Stimulated activated naive B cell treated with anti-CD40 and anti-IgM and Interleukin-4, amounts not matched to agents 10 μg/mL and 1 μg/mL and 100 μg/mL, for 72 hours (primary cell): ENCODE measurements at regions not wholly inside any gene's neighbourhood (a gene's known extent, or its start where the extent isn't known, plus 50 kb on each side); places are given as distances from the start of the nearest gene placed in this dataset.

Experiments
- ATAC-seq, 2 donors: fragments of 150-1000 bp; cut with Tn5 transposase; replicated peaks; 2 replicates each; pipeline ENCODE4 v1.10.0; 2021; ENCODE audit warnings: moderate library complexity in 1 of 2
- DNase-seq: peaks from one replicate; pipeline ENCODE4 v3.0.0; 2021
- H3K27ac Mint-ChIP-seq: one replicate; pipeline ENCODE4 v1.8.0; 2022; ENCODE audit warnings: mild to moderate bottlenecking, mixed read lengths
- H3K27me3 Mint-ChIP-seq, 2 donors: one replicate each; pipeline ENCODE4 v1.8.0; 2022; ENCODE audit warnings: mixed read lengths in 2 of 2
- H3K36me3 Mint-ChIP-seq, 2 donors: one replicate each; pipeline ENCODE4 v1.8.0; 2022; ENCODE audit warnings: mixed read lengths in 2 of 2, mild to moderate bottlenecking in 1 of 2
- H3K4me1 Mint-ChIP-seq, 2 donors: one replicate each; pipeline ENCODE4 v1.8.0; 2022; ENCODE audit warnings: mixed read lengths in 2 of 2, mild to moderate bottlenecking in 1 of 2
- H3K4me3 Mint-ChIP-seq, 2 donors: one replicate each; pipeline ENCODE4 v1.8.0; 2022; ENCODE audit warnings: mild to moderate bottlenecking in 2 of 2, mixed read lengths in 2 of 2, moderate library complexity in 1 of 2
- H3K9me3 Mint-ChIP-seq, 2 donors: one replicate each; pipeline ENCODE4 v1.8.0; 2022; ENCODE audit warnings: mixed read lengths in 2 of 2, mild to moderate bottlenecking in 1 of 2

GRCh38 chr1:185515696-185516095 lies 198.7 kb upstream of the IVNS1ABP start:
- no peak overlapping the region for H3K4me3 Mint-ChIP-seq
- no peak overlapping the region for H3K27ac Mint-ChIP-seq
- ATAC-seq = no peak
- peaks cover 1 to 11% of the 10 kb centered on the region in 2 donors for H3K4me1 Mint-ChIP-seq
- H3K36me3 Mint-ChIP-seq = peaks cover 2 to 5% of the 10 kb centered on the region in 2 donors
- H3K9me3 Mint-ChIP-seq = peaks cover 0 to 1% of the 10 kb centered on the region in 2 donors
- DNase-seq = no peak
- peaks cover 3 to 8% of the 10 kb centered on the region in 2 donors for H3K27me3 Mint-ChIP-seq

DNA sequence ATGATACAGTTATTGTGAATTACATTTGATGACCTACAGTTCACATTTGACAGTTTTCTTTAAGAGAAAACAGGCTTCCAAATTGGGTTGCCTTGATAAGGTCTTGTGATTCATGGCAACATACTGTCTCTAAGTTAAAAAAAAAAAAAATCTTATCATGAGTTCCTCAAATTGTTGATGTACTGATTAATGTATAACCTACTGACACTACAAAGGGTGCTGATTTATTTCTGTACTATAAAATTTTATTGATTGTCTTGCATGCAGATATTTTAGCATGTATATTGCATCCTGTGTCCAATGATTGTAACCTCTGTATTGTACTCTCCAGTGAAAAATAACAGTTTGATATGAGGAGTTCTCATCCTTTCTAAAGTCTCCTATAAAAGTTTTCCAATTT lies 197.3 kb upstream of the IVNS1ABP start:
- Mint-ChIP-seq H3K36me3 (peaks cover 2 to 5% of the 10 kb centered on the region in 2 donors), H3K27ac (no peak overlapping the region), H3K4me1 (peaks cover 1 to 11% of the 10 kb centered on the region in 2 donors), H3K9me3 (peaks cover 0 to 1% of the 10 kb centered on the region in 2 donors), H3K27me3 (peaks cover 3 to 8% of the 10 kb centered on the region in 2 donors), H3K4me3 (no peak overlapping the region)
- ATAC-seq = no peak
- no peak for DNase-seq

GRCh38 chr1:185512442-185512841 lies 195.4 kb upstream of the IVNS1ABP start:
- Mint-ChIP-seq H3K4me1 (peaks cover 1 to 11% of the 10 kb centered on the region in 2 donors), H3K27ac (no peak overlapping the region), H3K4me3 (no peak overlapping the region), H3K36me3 (peaks cover 2 to 5% of the 10 kb centered on the region in 2 donors), H3K27me3 (peaks cover 8% of the 10 kb centered on the region in 2 donors), H3K9me3 (peaks cover 1 to 4% of the 10 kb centered on the region in 2 donors)
- ATAC-seq (no peak), DNase-seq (no peak)

- H3K4me3 Mint-ChIP-seq = no peak overlapping the region
- H3K27me3 Mint-ChIP-seq = peaks cover 0 to 11% of the 10 kb centered on the region in 2 donors
- H3K9me3 Mint-ChIP-seq = peaks cover 0 to 2% of the 10 kb centered on the region in 2 donors
- H3K36me3 Mint-ChIP-seq = no peaks in the 10 kb centered on the region
- ATAC-seq (no peak), DNase-seq (no peak)
- no peak overlapping the region for H3K27ac Mint-ChIP-seq
- H3K4me1 Mint-ChIP-seq = peaks cover 4 to 9% of the 10 kb centered on the region in 2 donors
These were observed 184.1 kb upstream of the IVNS1ABP start for GRCh38 chr1:185501099-185501498.

GRCh38 chr1:185500001-185500626 lies 183.1 kb upstream of the IVNS1ABP start:
- peaks cover 4 to 9% of the 10 kb centered on the region in 2 donors for H3K4me1 Mint-ChIP-seq
- peaks cover 0 to 11% of the 10 kb centered on the region in 2 donors for H3K27me3 Mint-ChIP-seq
- H3K27ac Mint-ChIP-seq = no peak overlapping the region
- ATAC-seq (peak; percentile 87 to 89), DNase-seq (no peak)
- no peaks in the 10 kb centered on the region for H3K36me3 Mint-ChIP-seq
- no peak overlapping the region for H3K4me3 Mint-ChIP-seq
- H3K9me3 Mint-ChIP-seq = no peaks in the 10 kb centered on the region

DNA sequence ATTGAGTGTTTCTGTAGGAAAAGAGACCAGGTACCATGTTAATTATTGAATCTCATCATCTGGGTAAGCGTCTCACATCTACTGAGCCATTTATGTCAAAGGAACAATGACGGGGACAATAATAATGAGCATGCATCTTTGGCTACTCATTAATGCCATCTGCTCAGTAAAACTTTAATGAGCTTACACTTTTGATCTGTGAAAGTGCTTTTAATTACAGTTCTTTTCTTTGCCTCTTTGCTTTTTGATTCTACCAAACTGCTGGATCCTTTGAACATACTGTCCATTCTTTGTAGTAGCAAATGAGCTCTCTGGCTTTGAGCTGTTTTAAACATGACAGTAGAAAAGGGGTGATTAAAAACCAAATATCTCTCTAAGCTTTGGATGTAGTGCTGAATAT lies 181.2 kb upstream of the IVNS1ABP start:
- Mint-ChIP-seq H3K9me3 (no peaks in the 10 kb centered on the region), H3K36me3 (no peaks in the 10 kb centered on the region), H3K4me1 (peaks cover 4 to 9% of the 10 kb centered on the region in 2 donors), H3K27me3 (peaks cover 0 to 11% of the 10 kb centered on the region in 2 donors), H3K27ac (no peak overlapping the region), H3K4me3 (no peak overlapping the region)
- ATAC-seq (no peak), DNase-seq (no peak)

DNA sequence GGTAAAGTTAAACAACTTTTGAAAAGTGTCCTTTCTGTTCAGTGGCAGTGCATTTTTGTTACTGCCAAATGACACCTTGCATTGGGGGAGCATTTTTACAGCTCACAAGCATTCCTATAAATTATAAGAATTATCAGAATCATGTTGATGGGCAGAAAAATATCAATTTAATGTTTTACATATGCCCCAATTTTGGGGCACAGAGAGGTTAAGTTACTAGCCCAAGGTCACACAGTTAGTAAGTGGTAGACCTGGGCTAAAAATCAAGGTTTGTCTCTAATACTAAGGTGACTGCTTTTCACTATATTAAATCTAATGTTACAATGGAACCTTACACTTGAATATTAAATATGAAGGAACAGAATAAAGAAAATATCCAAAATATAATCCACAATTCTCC lies 180.1 kb upstream of the IVNS1ABP start:
- no peaks in the 10 kb centered on the region for H3K9me3 Mint-ChIP-seq
- ATAC-seq = no peak

GRCh38 chr1:185495898-185496297 lies 178.9 kb upstream of the IVNS1ABP start:
- Mint-ChIP-seq H3K4me3 (no peak overlapping the region), H3K9me3 (no peaks in the 10 kb centered on the region), H3K4me1 (peaks cover 4 to 9% of the 10 kb centered on the region in 2 donors), H3K36me3 (no peaks in the 10 kb centered on the region), H3K27ac (no peak overlapping the region), H3K27me3 (peaks cover 0 to 11% of the 10 kb centered on the region in 2 donors)
- ATAC-seq (no peak), DNase-seq (no peak)

More for the DNA sequence above, 180.1 kb upstream of the IVNS1ABP start:
- H3K36me3 Mint-ChIP-seq = no peaks in the 10 kb centered on the region
- peaks cover 0 to 11% of the 10 kb centered on the region in 2 donors for H3K27me3 Mint-ChIP-seq
- DNase-seq = no peak
- H3K4me3 Mint-ChIP-seq = no peak overlapping the region
- peaks cover 4 to 9% of the 10 kb centered on the region in 2 donors for H3K4me1 Mint-ChIP-seq
- H3K27ac Mint-ChIP-seq = no peak overlapping the region

- ATAC-seq = no peak
- Mint-ChIP-seq H3K4me3 (no peak overlapping the region), H3K9me3 (no peaks in the 10 kb centered on the region), H3K36me3 (no peaks in the 10 kb centered on the region), H3K27ac (no peak overlapping the region), H3K4me1 (peaks cover 2 to 3% of the 10 kb centered on the region in 2 donors), H3K27me3 (peaks cover 0 to 11% of the 10 kb centered on the region in 2 donors)
- no peak for DNase-seq
These were observed 178.0 kb upstream of the IVNS1ABP start for GRCh38 chr1:185495007-185495406.

DNA sequence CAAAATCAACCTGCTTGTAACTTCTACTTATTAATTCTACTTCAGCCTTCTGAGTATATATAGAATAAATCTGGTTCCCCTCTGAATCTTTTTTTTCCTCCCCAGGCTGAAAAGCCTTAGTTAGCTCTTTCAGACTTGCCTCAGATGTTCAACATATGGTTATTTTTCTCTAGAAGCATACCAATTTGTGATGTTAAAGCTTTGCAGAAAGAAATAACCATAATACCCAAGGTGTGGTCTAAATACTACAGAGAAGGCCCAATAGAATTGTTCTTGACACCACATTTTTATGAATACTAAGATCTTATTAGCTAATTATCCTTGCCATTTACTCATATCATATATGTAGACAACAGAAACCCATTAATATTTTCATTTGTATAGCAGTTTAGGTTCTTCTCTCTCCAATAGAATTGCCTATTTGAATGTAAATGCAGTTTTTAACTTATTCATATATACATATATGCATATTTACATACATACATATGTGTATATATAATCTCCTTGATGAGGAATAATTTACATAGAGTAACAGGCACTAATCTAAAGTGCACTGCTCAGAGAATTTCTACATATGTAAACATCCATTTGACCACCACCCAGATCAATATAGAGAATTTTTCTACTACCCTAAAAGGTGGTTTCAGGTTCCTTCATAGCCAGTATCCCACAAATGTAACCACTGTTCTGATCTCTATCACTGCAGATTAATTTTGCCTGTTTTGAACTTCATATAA lies 175.2 kb upstream of the IVNS1ABP start:
- DNase-seq (no peak), ATAC-seq (no peak)
- H3K36me3 Mint-ChIP-seq = no peaks in the 10 kb centered on the region
- no peak overlapping the region for H3K4me3 Mint-ChIP-seq
- H3K9me3 Mint-ChIP-seq = no peaks in the 10 kb centered on the region
- peaks cover 0 to 8% of the 10 kb centered on the region in 2 donors for H3K4me1 Mint-ChIP-seq
- peaks cover 0 to 6% of the 10 kb centered on the region in 2 donors for H3K27me3 Mint-ChIP-seq
- no peak overlapping the region for H3K27ac Mint-ChIP-seq

DNA sequence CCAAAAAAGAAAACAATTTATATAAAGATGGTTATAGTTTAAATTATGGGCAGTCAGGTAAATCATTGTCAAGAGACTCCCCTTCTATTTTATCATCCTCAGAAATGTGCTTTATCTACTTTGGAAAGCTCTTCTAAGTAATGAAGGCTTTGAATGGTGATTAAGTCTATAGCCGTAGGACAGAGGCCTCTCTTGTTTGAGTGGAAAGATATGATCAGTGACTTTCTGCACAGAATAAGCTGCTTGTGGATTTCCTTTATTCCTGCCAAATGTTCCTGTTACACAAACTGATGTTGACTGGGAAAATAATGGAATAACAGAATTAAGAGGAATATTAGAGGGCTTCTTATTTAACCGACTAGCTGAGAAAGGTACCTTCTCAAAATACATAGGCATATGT lies 174.6 kb upstream of the IVNS1ABP start:
- H3K4me3 Mint-ChIP-seq = no peak overlapping the region
- no peak overlapping the region for H3K27ac Mint-ChIP-seq
- H3K4me1 Mint-ChIP-seq = peaks cover 0 to 8% of the 10 kb centered on the region in 2 donors
- no peaks in the 10 kb centered on the region for H3K36me3 Mint-ChIP-seq
- H3K9me3 Mint-ChIP-seq = no peaks in the 10 kb centered on the region
- ATAC-seq (no peak), DNase-seq (no peak)
- peaks cover 0 to 1% of the 10 kb centered on the region in 2 donors for H3K27me3 Mint-ChIP-seq

GRCh38 chr1:185490924-185491323 lies 173.9 kb upstream of the IVNS1ABP start:
- H3K9me3 Mint-ChIP-seq = no peaks in the 10 kb centered on the region
- H3K27me3 Mint-ChIP-seq = no peaks in the 10 kb centered on the region
- H3K36me3 Mint-ChIP-seq = no peaks in the 10 kb centered on the region
- DNase-seq (no peak), ATAC-seq (peak in 1 of 2 donors; percentile 57)
- no peak overlapping the region for H3K27ac Mint-ChIP-seq
- no peak overlapping the region for H3K4me3 Mint-ChIP-seq
- H3K4me1 Mint-ChIP-seq = peaks cover 0 to 8% of the 10 kb centered on the region in 2 donors

DNA sequence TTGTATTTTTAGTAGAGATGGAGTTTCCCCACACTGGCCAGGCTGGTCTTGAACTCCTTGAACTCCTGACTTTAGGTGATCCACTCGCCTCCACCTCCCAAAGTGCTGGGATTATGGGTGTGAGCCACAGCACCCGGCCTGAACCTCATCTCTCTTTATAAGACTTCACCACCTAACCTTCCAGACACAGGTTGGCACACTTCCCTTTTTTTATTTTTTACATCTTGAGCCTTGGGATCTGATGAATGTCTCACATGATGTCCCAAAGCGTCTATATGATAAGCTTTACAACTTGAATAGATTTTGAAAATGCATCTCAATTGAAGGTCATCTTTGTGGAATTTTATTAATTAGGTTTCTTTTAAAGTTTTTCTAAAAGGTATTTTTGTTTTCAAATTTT lies 172.4 kb upstream of the IVNS1ABP start:
- no peaks in the 10 kb centered on the region for H3K9me3 Mint-ChIP-seq
- no peak overlapping the region for H3K27ac Mint-ChIP-seq
- H3K27me3 Mint-ChIP-seq = no peaks in the 10 kb centered on the region
- no peaks in the 10 kb centered on the region for H3K36me3 Mint-ChIP-seq
- no peak overlapping the region for H3K4me3 Mint-ChIP-seq
- DNase-seq (no peak), ATAC-seq (no peak)
- peaks cover 0 to 8% of the 10 kb centered on the region in 2 donors for H3K4me1 Mint-ChIP-seq

DNA sequence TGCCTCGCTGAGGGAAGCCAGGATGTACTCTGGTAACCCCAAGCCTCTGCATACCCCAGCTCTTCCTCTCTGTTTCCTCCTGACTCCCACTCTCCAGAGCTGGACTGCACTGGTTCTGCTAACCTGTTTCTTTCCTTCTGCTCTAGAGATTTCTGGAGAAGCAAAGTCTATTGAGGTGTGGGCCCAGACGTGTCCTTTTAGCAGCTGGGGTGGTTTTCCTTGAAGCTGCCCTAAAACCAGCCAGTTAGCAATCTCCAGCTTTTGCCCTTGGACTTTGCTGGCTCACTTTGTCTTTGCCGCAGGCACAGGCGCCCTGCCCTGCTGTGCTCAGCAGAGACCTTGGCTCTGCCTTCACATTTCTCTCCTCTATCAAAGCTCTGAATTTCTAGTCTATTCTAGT lies 171.8 kb upstream of the IVNS1ABP start:
- H3K27ac Mint-ChIP-seq = no peak overlapping the region
- H3K4me1 Mint-ChIP-seq = peaks cover 0 to 8% of the 10 kb centered on the region in 2 donors
- ATAC-seq = no peak
- H3K27me3 Mint-ChIP-seq = no peaks in the 10 kb centered on the region
- no peak for DNase-seq
- H3K36me3 Mint-ChIP-seq = no peaks in the 10 kb centered on the region
- no peaks in the 10 kb centered on the region for H3K9me3 Mint-ChIP-seq
- no peak overlapping the region for H3K4me3 Mint-ChIP-seq

- Mint-ChIP-seq H3K27ac (no peak overlapping the region), H3K27me3 (no peaks in the 10 kb centered on the region), H3K4me3 (no peak overlapping the region), H3K36me3 (no peaks in the 10 kb centered on the region), H3K4me1 (peaks cover 0 to 8% of the 10 kb centered on the region in 2 donors), H3K9me3 (no peaks in the 10 kb centered on the region)
- ATAC-seq (no peak), DNase-seq (no peak)
These were observed 170.9 kb upstream of the IVNS1ABP start for GRCh38 chr1:185487936-185488335.
